Keratinocyte (primary cell): ENCODE measurements at regions not wholly inside any gene's neighbourhood (a gene's known extent, or its start where the extent isn't known, plus 50 kb on each side); places are given as distances from the start of the nearest gene placed in this dataset.

Experiments
- DNase-seq: peaks from one replicate; pipeline ENCODE4 v3.0.0-alpha.2; 2011; ENCODE audit warnings: low read depth, missing footprints, low spot score
- FAIRE-seq: peaks from 2 replicates; lab custom pipeline; 2011; peaks lifted over from hg19 to GRCh38; lab: Jason Lieb, UNC
- H2AFZ ChIP-seq: 2 replicates; pipeline ENCODE4 v1.6.0; 2012; ENCODE audit warnings: low read length, control low read depth, inconsistent platforms; ENCODE audit not compliant: control insufficient read depth
- H3K27ac ChIP-seq: 2 replicates; pipeline ENCODE4 v1.5.1; 2011; ENCODE audit warnings: low read length; ENCODE audit not compliant: control insufficient read depth, insufficient read depth
- H3K27me3 ChIP-seq: 3 replicates; pipeline ENCODE4 v1.6.0; 2011; ENCODE audit warnings: low read length; ENCODE audit not compliant: control insufficient read depth, insufficient read depth; ENCODE audit errors: extremely low read depth
- H3K36me3 ChIP-seq, 2 experiments: 2 replicates in 1 of 2; 3 replicates in 1 of 2; pipeline ENCODE4 v1.5.1; 2011; ENCODE audit warnings: low read length in 2 of 2, mild to moderate bottlenecking in 1 of 2; ENCODE audit not compliant: control insufficient read depth in 2 of 2, insufficient read depth in 2 of 2; ENCODE audit errors: extremely low read depth in 1 of 2
- H3K4me1 ChIP-seq: 3 replicates; pipeline ENCODE4 v1.5.1; 2011; ENCODE audit warnings: low read length; ENCODE audit not compliant: control insufficient read depth, insufficient read depth; ENCODE audit errors: extremely low read depth
- H3K4me2 ChIP-seq: 3 replicates; pipeline ENCODE4 v1.6.0; 2011; ENCODE audit warnings: low read depth, low read length; ENCODE audit not compliant: control insufficient read depth, insufficient read depth; ENCODE audit errors: extremely low read depth
- H3K4me3 ChIP-seq, 3 experiments: fragments of 200-600 bp in 1 of 3; sonication (generic) in 1 of 3; 2 replicates in 2 of 3; 3 replicates in 1 of 3; pipeline ENCODE4 v1.5.1; 2011 to 2016; ENCODE audit warnings: low read length in 3 of 3, mild to moderate bottlenecking in 3 of 3, control low read depth in 2 of 3, inconsistent platforms in 1 of 3, low read depth in 1 of 3, mixed read lengths in 1 of 3, mixed run types in 1 of 3, moderate library complexity in 1 of 3; ENCODE audit not compliant: control insufficient read depth in 2 of 3, insufficient read depth in 2 of 3; ENCODE audit errors: extremely low read depth in 1 of 3
- H3K79me2 ChIP-seq: 2 replicates; pipeline ENCODE4 v1.6.0; 2012; ENCODE audit warnings: low read length; ENCODE audit not compliant: control insufficient read depth, insufficient read depth
- H3K9ac ChIP-seq: 3 replicates; pipeline ENCODE4 v1.6.0; 2011; ENCODE audit warnings: low read length; ENCODE audit not compliant: control insufficient read depth, insufficient read depth; ENCODE audit errors: extremely low read depth
- H3K9me1 ChIP-seq: 3 replicates; pipeline ENCODE4 v1.6.0; 2011; ENCODE audit warnings: low read length; ENCODE audit not compliant: control insufficient read depth, insufficient read depth; ENCODE audit errors: extremely low read depth
- H3K9me3 ChIP-seq: 2 replicates; pipeline ENCODE4 v1.5.1; 2012; ENCODE audit warnings: low read depth, low read length; ENCODE audit not compliant: control insufficient read depth
- H4K20me1 ChIP-seq: 3 replicates; pipeline ENCODE4 v1.6.0; 2011; ENCODE audit warnings: low read length; ENCODE audit not compliant: control insufficient read depth, insufficient read depth; ENCODE audit errors: extremely low read depth
- CTCF ChIP-seq, 3 experiments: IDR thresholded peaks in 1 of 3; conservative IDR thresholded peaks in 1 of 3; optimal IDR thresholded peaks in 1 of 3; 2 replicates in 2 of 3; 3 replicates in 1 of 3; pipeline versions ENCODE3 to v1.5.1; 2011; ENCODE audit warnings: low read length in 3 of 3, mild to moderate bottlenecking in 3 of 3, moderate library complexity in 2 of 3, control low read depth in 1 of 3, inconsistent platforms in 1 of 3; ENCODE audit not compliant: insufficient read depth in 2 of 3; ENCODE audit errors: extremely low read depth in 1 of 3
- EZH2 ChIP-seq: IDR thresholded peaks from one replicate; pipeline ENCODE4 v1.6.1; 2012; ENCODE audit warnings: inconsistent platforms, mild to moderate bottlenecking, low read length, moderate library complexity
- dilution Hi-C: fragments of 300-500 bp; cut with MboI; formaldehyde crosslinking; loops from one replicate; pipeline ENCODE4 v1.7.0; 2020; ENCODE audit warnings: low sequenced_read_pairs; ENCODE audit not compliant: extremely low pct_ligation_motif_present

- Histone ChIP-seq H3K27me3 (peaks cover 33% of the 10 kb centered on the region), H3K4me2 (no peak overlapping the region), H3K9me1 (no peaks in the 10 kb centered on the region), H3K9me3 (no peaks in the 10 kb centered on the region), H3K9ac (no peak overlapping the region), H4K20me1 (no peaks in the 10 kb centered on the region), H3K79me2 (no peaks in the 10 kb centered on the region), H3K27ac (no peak overlapping the region), H3K4me3 (no peak overlapping the region), H3K36me3 (no peaks in the 10 kb centered on the region), H2AFZ (no peak overlapping the region), H3K4me1 (peaks cover 7% of the 10 kb centered on the region)
- no peak for FAIRE-seq
- DNase-seq, result no peak
- TF ChIP-seq EZH2, result no peak
- TF ChIP-seq CTCF (optimal IDR thresholded peaks at IDR 0.05 in 1 of 3, IDR thresholded peaks at IDR 0.05 in 1 of 3, conservative IDR thresholded peaks at IDR 0.05 in 1 of 3; ENCODE audit: extremely low read depth in 1 of 3, insufficient read depth in 2 of 3, low read length in 3 of 3), result no peak
- dilution Hi-C loops, result no loop called here
Measured at GRCh38 chr4:53686521-53686920, 95.2 kb upstream of the LNX1 start.

GRCh38 chr4:53684136-53685130 is 93.1 kb upstream of the LNX1 start:
- Histone ChIP-seq H4K20me1 (no peaks in the 10 kb centered on the region), H3K9ac (no peak overlapping the region), H3K4me3 (no peak overlapping the region), H3K4me1 (peaks cover 7% of the 10 kb centered on the region), H3K9me1 (no peaks in the 10 kb centered on the region), H3K4me2 (no peak overlapping the region), H3K36me3 (no peaks in the 10 kb centered on the region), H3K79me2 (no peaks in the 10 kb centered on the region), H3K9me3 (no peaks in the 10 kb centered on the region), H3K27ac (no peak overlapping the region), H2AFZ (no peak overlapping the region), H3K27me3 (peaks cover 27% of the 10 kb centered on the region)
- no peak for FAIRE-seq
- dilution Hi-C loops, result no loop called here
- TF ChIP-seq CTCF (optimal IDR thresholded peaks at IDR 0.05 in 1 of 3, IDR thresholded peaks at IDR 0.05 in 1 of 3, conservative IDR thresholded peaks at IDR 0.05 in 1 of 3; ENCODE audit: extremely low read depth in 1 of 3, insufficient read depth in 2 of 3, low read length in 3 of 3) (no peak), EZH2 (no peak)
- DNase-seq, result no peak
